ENCODE measurements at regions not wholly inside any gene's neighbourhood (a gene's known extent, or its start where the extent isn't known, plus 50 kb on each side); places are given as distances from the start of the nearest gene placed in this dataset.

DNA sequence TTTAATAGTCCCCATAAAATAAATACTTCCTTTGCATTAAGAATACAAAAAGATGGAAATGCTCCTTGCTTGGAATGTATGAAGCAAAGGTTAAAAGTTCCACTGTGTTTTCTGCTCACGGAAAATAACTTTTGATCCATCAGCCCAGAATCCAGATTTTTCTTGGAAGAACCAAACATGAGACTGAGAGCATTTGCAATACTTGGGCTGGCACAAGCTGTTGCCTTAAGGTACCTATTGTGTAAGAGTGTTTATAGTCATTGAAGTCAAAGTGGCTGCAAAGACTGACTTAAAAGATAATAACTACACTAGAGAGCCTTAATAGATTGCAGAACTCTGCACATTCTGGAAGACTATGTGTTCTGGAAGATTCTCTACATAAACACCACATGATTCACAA, 281.4 kb downstream of the RAB28 start:
- no peak for FAIRE-seq
- POLR2A ChIA-PET = no interaction called here
- no peak for TF ChIP-seq ZNF302 (CRISPR knock-in tag; IDR thresholded peaks at IDR 0.05)
- TF ChIP-seq, protein P1, sequence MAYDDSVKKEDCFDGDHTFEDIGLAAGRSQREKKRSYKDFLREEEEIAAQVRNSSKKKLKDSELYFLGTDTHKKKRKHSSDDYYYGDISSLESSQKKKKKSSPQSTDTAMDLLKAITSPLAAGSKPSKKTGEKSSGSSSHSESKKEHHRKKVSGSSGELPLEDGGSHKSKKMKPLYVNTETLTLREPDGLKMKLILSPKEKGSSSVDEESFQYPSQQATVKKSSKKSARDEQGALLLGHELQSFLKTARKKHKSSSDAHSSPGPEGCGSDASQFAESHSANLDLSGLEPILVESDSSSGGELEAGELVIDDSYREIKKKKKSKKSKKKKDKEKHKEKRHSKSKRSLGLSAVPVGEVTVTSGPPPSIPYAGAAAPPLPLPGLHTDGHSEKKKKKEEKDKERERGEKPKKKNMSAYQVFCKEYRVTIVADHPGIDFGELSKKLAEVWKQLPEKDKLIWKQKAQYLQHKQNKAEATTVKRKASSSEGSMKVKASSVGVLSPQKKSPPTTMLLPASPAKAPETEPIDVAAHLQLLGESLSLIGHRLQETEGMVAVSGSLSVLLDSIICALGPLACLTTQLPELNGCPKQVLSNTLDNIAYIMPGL (CRISPR knock-in tag; IDR thresholded peaks at IDR 0.05; ENCODE audit: borderline replicate concordance) = no peak
- no peak for TF ChIP-seq HOXB13 (CRISPR knock-in tag; IDR thresholded peaks at IDR 0.05; ENCODE audit: low read depth)
- TF ChIP-seq RCOR1 (IDR thresholded peaks at IDR 0.05; ENCODE audit: low read depth, low read length) = no peak
- TF ChIP-seq POLR2AphosphoS2 (conservative IDR thresholded peaks at IDR 0.05; ENCODE audit: low read length) = no peak
- no peak for TF ChIP-seq ZFP36 (IDR thresholded peaks at IDR 0.05; ENCODE audit: borderline replicate concordance, partially characterized antibody)
- TF ChIP-seq NR3C1 (IDR thresholded peaks at IDR 0.05) = no peak
- no peak for TF ChIP-seq CBX8 (IDR thresholded peaks at IDR 0.05)
- TF ChIP-seq KDM1A (IDR thresholded peaks at IDR 0.05; ENCODE audit: low read depth) = no peak
- no peak for TF ChIP-seq RFX5 (IDR thresholded peaks at IDR 0.05)
- no peak for TF ChIP-seq EHF (CRISPR knock-in tag; IDR thresholded peaks at IDR 0.05)
- no peak for TF ChIP-seq REST (IDR thresholded peaks at IDR 0.05)
- TF ChIP-seq RARB (CRISPR knock-in tag; IDR thresholded peaks at IDR 0.05) = no peak
- TF ChIP-seq, protein P2, sequence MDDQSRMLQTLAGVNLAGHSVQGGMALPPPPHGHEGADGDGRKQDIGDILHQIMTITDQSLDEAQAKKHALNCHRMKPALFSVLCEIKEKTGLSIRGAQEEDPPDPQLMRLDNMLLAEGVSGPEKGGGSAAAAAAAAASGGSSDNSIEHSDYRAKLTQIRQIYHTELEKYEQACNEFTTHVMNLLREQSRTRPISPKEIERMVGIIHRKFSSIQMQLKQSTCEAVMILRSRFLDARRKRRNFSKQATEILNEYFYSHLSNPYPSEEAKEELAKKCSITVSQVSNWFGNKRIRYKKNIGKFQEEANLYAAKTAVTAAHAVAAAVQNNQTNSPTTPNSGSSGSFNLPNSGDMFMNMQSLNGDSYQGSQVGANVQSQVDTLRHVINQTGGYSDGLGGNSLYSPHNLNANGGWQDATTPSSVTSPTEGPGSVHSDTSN (IDR thresholded peaks at IDR 0.05) = no peak
- no peak for TF ChIP-seq SMC3 (IDR thresholded peaks at IDR 0.05)
- no peak for TF ChIP-seq CEBPB (IDR thresholded peaks at IDR 0.05)
- TF ChIP-seq EHMT2 (IDR thresholded peaks at IDR 0.05; ENCODE audit: low read depth) = no peak
- TF ChIP-seq JUN (IDR thresholded peaks at IDR 0.05) = no peak
- TF ChIP-seq CHD2 (IDR thresholded peaks at IDR 0.05; ENCODE audit: low read length, partially characterized antibody) = no peak
- H3K4me2 ChIP-seq = no peak overlapping the region
- H3K9me3 ChIP-seq = no peaks in the 10 kb centered on the region
- DNase-seq (ENCODE audit: low read depth in 1 of 2, low spot score in 1 of 2) = no peak
- WGBS (ENCODE audit: missing lambda C conversion rate) = 20% methylated on average over 1 of the region's 1 CpG
- H3K4me1 ChIP-seq = no peaks in the 10 kb centered on the region
- no peak overlapping the region for H3K27ac ChIP-seq
- no peak overlapping the region for H3K4me3 ChIP-seq
- CTCF ChIA-PET = no interaction called here
- ATAC-seq = no peak

DNA sequence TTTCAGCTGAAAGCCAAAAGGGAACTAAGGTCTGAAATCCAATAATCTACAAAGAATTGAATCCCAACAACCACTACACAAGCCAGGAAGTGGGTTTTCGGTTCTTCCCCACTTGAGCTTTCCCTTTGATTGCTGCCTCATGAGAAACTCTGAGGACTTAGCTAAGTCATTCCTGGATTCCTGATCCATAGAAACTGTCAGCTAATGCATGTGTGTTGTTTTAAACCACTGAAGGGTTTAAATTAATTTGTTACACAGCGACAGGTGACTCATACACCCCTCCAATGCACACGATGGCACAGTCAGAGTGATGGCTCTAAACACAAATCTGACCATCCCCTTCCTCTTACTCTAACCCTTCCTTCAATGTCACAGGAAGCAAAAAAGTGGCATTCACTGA, 282.9 kb downstream of the RAB28 start:
- no peak for DNase-seq (ENCODE audit: low read depth in 1 of 2, low spot score in 1 of 2)
- 12% methylated on average over 3 of the region's 3 CpGs for WGBS (ENCODE audit: missing lambda C conversion rate)
- ATAC-seq = no peak
- Histone ChIP-seq H3K4me1 (no peaks in the 10 kb centered on the region), H3K4me2 (no peak overlapping the region), H3K9me3 (no peaks in the 10 kb centered on the region), H3K4me3 (no peak overlapping the region), H3K27ac (no peak overlapping the region)
- no peak for FAIRE-seq
- ChIA-PET CTCF (no interaction called here), POLR2A (no interaction called here)
- TF ChIP-seq HOXB13 (CRISPR knock-in tag; IDR thresholded peaks at IDR 0.05; ENCODE audit: low read depth) (no peak), BCL3 (IDR thresholded peaks at IDR 0.05) (no peak), ZFP36 (IDR thresholded peaks at IDR 0.05; ENCODE audit: borderline replicate concordance, partially characterized antibody) (no peak), CHD2 (IDR thresholded peaks at IDR 0.05; ENCODE audit: low read length, partially characterized antibody) (no peak), EHF (CRISPR knock-in tag; IDR thresholded peaks at IDR 0.05) (no peak)
